ENCODE measurements at regions not wholly inside any gene's neighbourhood (a gene's known extent, or its start where the extent isn't known, plus 50 kb on each side); places are given as distances from the start of the nearest gene placed in this dataset.

DNA sequence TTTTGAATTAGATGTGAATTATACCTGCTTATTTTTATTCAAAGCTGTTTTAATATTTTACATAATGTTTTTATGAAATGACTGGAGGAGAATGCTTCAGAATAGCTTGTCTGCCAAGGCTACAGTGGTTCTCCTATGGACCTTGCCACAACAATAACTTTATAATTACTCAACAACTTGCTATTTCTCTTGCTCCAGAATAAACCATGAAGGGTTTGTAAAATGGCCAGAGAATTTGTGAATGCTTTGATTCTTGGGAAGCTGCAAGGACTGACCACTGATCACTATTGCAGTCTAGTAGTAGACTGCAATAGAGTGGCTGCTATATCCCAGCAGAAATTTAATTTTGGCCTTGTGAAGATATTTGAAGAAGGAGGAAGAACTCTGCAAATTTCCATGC lies 199.7 kb downstream of the FAT3 start:
- TF ChIP-seq ZSCAN30 (CRISPR knock-in tag; IDR thresholded peaks at IDR 0.05) (no peak), NFKB2 (CRISPR knock-in tag; IDR thresholded peaks at IDR 0.05; ENCODE audit: borderline replicate concordance) (no peak), SMARCC2 (IDR thresholded peaks at IDR 0.05) (no peak), CBX5 (CRISPR knock-in tag; IDR thresholded peaks at IDR 0.05; ENCODE audit: borderline replicate concordance) (no peak), RBM39 (IDR thresholded peaks at IDR 0.05; ENCODE audit: low read depth, low read length, poor library complexity, severe bottlenecking) (no peak)
- TF ChIP-seq, protein P1, sequence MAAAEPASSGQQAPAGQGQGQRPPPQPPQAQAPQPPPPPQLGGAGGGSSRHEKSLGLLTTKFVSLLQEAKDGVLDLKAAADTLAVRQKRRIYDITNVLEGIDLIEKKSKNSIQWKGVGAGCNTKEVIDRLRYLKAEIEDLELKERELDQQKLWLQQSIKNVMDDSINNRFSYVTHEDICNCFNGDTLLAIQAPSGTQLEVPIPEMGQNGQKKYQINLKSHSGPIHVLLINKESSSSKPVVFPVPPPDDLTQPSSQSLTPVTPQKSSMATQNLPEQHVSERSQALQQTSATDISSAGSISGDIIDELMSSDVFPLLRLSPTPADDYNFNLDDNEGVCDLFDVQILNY (CRISPR knock-in tag; conservative IDR thresholded peaks at IDR 0.05) = no peak
